Stimulated activated CD4-positive, alpha-beta T cell treated with anti-CD3 and anti-CD28 coated beads, Interleukin-1b, Interleukin-23, amount 100 ng/mL, for 48 hours (primary cell): ENCODE measurements at regions not wholly inside any gene's neighbourhood (a gene's known extent, or its start where the extent isn't known, plus 50 kb on each side); places are given as distances from the start of the nearest gene placed in this dataset.
"Not testable (repeated sequence)": the region's sequence is repeated elsewhere in the genome, so short reads cannot be mapped to it uniquely, and the experiment has no call there.

Source experiments
- DNase-seq: peaks from one replicate; pipeline ENCODE4 v3.0.0-alpha.2; 2020

DNA sequence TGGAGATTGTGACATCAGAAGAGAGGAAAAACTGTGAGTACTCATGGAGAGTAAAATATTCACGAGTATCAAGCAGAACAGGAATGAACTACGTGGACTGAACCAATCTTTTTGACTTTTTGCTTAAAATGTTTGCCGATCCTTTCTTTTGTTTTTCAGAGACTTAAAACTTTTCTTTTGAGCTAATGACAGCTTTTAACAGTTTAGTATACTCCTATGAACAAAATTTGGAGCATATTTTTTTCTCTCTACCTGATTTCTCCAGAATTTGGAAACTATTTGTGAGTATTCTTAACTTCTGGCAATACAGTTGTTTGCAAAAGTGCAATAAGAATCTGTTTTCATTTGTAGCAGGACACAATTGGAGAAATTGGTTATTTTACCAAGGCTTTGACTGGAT, 786.3 kb downstream of the SORCS1 start:
- no peak for DNase-seq

DNA sequence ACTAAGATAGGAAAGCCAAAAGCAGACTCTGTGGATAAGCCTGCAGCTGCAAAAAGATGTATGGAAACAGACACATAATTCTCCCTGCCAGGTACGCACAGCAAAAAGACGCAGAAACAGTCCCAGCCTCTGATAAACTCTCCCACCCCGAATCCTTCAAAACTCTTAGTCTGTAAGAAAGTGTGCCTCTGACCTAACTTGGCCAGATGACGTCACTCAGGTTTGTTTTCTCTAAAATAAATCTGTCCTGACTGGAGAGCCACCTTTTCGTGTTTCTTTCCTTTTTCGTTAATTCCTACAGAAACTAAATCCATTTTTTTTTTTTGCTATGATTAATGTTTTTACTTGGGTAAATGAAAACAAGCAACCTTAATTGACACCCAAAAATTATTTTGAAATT, 793.8 kb downstream of the SORCS1 start:
- DNase-seq, result no peak

DNA sequence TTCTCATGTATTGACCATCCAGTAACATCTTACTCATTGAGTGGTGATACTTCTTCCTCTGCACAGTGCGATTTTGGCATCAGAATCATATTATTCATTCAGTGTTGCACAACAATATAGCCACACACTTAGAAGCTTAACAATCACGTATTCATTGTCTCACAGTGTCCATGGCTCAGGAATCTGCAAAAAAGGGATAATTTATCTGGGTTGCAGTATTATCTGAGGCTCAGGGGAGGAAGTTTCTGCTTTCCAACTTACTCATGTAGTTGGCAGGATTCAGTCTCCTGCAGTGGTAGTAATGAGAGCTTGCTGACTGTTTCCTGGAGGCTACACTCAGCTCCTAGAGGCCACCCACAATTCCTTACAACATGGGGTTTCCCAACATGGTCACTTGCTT, 803.6 kb downstream of the SORCS1 start:
- no peak for DNase-seq

DNA sequence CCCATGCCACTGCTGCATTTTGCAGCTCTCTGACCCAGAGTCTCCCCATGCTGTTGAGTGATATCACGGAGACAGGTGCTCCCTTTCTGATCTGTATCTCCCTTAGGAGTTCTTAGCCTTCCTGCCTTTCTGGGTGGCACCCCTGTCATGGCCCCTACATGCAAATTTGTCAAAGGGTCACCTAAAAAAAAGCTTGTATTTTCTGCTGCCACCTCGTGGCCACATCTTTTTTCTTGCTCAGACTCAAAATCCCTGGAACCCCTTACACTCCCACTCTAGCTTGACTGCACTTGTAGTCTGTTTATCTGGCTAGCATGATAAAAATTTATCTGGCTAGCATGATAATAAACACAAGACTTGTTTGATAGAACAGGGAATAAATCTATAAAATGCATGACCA, 809.1 kb downstream of the SORCS1 start:
- DNase-seq, result no peak

DNA sequence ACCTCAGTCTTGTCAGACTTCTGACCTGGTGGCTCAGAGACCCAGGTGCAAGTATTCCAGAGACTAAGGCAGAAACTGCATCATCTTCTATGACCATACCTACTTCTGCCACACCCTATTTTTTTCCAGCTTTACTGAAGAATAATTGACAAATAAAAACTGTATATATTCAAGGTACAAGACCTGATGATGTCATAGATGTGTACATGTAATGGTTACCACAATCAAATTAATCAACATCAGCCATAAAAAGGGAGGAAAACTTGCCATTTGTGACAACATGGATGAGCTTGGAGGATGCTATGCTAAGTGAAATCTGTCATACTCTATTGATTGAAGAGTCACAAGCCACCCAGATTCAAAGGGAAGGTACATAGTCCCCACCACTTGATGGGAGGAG, 815.6 kb downstream of the SORCS1 start:
- DNase-seq, result no peak

DNA sequence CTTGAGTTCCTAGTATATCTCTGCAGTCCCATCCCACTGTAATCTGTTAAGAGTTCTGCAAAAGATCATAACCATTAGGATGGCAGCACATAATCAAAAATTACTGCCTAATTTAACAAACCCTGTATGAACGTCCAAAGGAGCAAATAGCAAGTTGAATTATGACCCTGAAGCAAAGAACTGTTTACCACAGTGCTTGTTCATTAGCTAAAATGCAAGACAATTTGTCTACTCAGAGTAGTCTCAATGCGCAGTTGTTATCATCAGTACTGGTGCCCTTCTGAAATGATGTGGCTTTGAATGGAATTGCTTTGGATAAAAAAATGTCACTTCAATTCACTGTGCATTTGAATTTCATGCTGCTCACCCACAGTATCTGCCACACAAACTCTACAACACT, 817.0 kb downstream of the SORCS1 start:
- no peak for DNase-seq

DNA sequence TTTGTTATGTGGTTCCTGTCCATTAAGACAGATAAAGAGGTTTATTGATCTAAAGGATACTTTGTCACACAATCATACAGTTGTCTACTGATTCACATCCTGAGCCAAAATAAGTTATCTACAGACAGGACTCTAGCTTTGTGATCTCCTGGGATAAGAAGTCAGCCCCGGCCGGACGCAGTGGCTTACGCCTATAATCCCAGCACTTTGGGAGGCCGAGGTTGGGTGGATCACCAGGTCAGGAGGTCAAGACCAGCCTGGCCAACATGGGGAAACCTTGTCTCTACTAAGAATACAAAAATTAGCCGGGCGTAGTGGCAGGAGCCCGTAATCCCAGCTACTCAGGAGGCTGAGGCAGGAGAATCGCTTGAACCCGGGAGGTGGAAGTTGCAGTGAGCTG, 821.0 kb downstream of the SORCS1 start:
- DNase-seq, result not testable (repeated sequence)

DNA sequence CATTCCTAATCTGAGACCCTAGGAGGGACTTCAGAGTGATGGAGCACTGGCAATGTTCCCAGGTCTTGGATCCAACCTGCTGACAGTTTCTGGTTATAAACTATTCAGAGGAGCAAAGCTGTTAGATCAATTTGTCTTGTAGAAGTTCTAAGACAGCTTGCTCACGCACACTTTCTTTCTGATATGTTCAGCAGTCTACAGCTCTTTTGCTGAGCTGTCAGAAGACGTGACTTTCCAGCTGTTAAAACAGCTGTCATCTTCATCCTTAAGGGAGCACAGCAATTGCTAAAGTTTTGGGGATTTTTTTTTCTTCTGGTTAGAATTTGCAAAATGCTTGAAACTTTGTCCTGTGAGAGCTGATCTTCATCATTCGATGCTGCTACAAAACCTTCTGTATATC, 823.1 kb downstream of the SORCS1 start:
- no peak for DNase-seq

DNA sequence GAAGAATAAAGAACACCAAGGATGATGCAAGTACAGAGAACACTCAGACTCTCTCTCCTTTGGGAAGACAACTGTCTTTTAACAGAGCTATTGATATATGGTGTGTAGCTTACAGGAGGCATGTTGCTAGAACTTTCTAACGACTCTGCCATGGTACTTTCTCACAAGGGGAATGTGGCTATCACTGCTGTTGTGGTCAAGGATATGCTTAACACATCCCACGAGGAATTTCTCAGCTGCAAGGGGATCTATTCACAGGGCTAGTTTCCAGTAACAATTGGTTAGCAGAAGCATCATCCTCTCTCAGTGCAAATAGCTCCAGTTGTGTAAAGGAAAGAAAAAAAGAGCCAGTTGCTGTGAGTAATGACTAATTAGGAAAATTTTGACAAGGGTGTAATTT, 826.0 kb downstream of the SORCS1 start:
- DNase-seq, result no peak

DNA sequence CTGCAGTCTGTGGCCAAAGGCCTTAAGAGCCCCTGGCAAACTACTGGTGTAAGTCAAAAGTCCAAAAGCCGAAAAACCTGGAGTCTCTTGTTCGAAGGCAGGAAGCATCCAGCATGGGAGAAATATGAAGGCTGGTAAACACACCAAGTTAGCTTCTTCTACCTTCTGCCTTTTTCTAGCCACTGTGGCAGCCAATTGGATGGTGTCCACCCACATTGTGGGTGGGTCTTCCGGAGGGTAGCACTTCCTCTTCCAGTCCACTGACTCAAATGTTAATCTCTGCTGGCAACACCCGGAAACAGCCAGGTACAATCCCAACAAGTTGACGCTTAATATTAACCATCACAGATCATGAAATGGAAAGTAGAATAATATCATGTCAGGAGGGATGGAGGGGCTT, 827.6 kb downstream of the SORCS1 start:
- no peak for DNase-seq

DNA sequence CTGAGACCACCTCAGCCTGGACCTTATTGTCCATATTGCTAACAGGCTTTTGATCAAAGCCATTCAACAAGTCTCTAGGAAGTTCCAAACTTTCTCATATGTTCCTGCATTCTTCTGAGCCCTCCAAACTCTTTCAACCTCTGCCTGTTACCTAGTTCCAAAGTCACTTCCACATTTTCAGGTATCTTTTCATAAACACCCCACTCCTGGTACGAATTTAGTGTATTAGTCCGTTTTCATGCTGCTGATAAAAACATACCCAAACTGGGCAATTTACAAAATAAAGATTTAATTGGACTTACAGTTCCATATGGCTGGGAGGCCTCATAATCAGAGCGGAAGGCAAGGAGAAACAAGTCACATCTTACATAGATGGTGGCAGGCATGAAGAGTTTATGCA, 836.8 kb downstream of the SORCS1 start:
- no peak for DNase-seq

DNA sequence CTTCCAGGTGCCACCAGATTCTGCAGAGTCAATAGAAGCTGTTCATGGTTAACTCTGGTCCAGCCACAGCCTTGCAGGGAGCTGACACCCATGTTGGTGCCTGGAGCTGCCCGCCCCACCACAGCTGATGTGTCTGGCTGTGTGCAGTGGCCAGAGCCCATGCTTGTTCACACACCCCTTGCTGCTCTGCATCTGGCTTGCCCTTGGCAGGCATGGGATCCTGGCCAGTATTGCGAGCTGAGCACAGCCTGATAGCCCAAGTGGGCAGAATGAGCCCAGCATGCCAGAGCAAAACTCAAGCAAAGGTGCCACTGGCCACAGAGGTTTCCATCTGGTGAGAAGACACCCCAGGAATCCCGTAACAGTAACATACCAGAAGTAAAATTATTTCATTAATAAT, 843.6 kb downstream of the SORCS1 start:
- DNase-seq, result no peak

DNA sequence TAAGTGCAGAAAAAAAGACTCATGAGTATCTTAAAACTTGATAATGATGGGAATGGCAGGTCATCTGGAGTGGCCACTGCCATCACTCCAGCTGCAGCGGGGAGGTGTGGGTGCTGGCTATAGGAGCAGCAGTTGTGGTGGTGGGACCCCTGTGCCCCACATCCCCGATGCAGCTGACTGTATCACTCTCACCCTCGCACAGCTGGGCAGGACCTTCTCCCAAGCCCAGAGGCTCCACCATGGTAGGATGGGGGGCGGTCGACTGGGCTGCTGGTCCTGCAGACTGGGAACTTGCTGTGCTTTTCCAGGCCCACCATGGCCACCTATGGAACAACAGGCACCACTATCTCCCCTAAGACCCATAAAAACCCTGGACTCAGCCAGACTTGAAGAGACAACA, 844.4 kb downstream of the SORCS1 start:
- DNase-seq, result no peak

DNA sequence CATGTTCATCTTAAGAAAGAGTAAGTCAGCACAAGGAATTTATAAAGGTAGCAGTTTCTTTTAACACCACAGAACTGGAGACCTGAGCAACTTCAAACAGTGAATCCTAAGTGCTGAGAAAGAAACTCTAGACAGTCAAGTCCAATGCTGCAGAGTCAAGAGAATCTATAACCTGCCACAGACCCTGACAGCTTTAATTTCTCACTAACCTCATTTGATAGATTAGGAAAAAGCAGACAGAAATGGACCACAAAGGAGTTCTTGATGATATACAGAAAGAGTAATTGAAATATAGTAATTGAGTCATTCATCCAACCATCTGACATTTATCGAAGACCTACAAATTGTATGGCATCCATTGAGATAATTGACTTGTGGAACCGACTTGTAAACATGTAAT, 847.0 kb downstream of the SORCS1 start:
- DNase-seq, result no peak

DNA sequence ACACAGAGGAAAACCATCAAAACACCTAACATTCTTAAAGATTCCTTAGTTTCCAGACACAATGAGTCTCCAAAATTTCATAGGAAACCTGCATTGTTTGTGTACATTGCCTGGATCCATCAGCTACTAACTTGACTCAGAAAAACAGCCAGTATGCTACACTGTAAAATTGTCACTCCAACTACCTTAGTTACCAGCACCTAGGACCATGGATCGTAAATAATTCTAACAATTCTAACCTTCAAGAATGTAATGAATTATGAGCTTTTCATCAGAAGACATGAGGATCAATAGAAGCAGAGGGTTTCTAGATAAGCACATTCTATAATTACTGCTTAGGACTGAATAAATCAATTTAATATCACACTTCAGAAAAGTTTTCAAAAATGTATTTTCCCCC, 851.5 kb downstream of the SORCS1 start:
- no peak for DNase-seq

DNA sequence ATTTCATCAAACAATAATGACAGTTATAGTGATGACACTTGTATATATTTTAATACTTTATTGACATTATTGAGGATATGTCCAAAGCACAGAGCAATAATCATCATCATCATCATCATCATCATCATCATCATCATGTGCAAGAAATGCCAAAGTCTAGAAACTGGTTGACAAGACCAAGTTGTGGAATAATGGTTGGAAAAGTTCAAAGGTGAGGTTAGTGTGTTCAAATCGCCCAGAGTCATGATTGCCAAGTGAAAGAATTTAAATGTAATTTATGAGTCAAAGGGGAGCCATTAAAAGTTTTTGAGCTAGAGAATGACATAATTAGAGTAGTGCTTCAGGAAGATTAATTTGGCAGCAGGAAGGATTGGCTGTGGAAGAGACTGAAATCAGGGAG, 852.4 kb downstream of the SORCS1 start:
- DNase-seq, result no peak

DNA sequence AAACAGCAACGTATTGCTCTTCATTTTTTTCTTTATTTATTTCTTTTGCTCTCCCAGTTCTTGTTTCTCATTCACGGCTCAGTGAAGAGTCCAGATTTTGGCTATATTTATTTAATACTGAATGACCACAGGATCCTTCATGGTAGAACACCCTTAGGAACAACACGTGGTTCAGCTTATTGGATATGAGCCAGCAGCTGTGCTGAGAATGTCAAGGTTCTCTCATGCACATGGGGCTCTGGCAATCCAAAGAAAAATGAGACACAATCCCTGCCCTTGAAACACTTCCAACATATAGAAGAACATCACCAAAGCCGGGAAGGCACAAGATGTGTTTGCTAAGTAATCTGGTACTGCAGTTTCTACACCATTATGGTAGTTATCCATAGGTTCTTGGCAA, 852.9 kb downstream of the SORCS1 start:
- no peak for DNase-seq

DNA sequence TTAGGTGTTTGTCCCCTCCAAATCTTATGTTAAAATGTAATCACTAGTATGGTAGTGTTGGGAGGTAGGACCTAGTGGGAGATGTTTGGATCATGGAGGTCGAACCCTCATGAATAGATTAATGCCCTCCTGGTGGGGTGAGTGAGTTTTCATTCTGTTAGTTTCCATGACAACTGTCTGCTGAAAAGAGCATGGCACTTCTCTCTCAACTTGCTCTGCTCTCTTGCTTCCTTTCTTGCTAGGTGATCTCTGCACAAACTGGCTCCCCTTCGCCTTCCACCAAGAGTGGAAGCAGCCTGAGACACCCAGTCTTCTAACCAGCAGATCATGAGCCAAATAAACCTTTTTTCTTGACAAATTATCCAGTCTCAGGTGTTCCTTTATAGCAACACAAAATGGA, 853.9 kb downstream of the SORCS1 start:
- DNase-seq, result no peak

DNA sequence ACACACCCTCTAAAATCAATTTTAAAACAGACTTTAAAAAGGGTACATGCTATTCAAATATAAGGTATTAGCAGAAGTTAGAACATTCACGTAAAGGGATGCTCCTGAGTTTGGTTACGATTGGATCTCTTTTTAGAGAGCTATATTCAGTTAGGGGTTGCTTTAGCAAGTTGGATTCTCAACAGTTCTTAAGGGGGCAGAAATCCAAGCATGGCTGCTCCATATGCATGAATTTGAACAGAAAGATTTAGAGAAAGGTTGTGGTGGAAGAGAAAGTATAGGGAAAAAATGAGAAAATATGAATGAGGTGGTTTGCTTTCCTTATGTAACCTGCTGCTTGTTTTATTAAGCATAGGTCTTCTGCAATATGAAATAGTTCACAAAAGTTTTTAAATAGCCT, 855.1 kb downstream of the SORCS1 start:
- no peak for DNase-seq

DNA sequence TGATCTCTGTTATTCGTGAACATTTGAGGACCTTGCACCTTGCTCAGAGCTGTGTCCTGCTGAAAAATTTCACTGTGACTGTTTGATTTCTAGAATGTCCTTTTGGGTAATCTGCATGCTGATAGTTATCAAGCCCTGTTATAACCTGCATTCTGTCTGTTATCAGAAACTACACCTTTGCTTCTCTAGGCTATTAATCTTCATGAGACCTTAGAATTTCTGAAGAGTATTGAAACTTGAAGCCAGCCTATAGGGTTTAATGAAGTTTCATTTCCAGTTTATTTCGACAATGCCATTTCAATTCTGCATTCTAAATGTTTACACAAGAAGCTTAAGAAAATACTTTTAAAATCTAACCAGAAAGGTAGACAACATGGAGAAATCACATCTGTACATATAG, 856.2 kb downstream of the SORCS1 start:
- DNase-seq, result no peak

DNA sequence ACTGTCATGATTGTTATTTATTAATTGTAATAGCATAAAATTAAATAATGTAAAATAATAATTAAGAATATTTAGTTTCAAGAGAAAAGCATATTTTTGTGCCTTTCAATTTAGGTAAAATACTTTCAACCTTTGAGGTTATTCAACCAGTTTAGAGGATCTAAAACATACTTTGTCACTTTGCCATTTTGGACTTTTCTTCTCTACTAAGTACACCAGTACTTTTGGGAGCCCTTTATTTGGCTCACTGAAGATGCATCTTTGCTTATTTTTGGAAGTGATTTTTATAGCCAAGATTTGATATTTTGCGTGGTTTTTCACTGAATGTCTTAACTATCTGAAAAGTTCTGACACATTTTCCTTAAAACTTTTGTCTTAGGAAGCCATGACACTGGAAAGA, 860.5 kb downstream of the SORCS1 start:
- DNase-seq, result no peak

DNA sequence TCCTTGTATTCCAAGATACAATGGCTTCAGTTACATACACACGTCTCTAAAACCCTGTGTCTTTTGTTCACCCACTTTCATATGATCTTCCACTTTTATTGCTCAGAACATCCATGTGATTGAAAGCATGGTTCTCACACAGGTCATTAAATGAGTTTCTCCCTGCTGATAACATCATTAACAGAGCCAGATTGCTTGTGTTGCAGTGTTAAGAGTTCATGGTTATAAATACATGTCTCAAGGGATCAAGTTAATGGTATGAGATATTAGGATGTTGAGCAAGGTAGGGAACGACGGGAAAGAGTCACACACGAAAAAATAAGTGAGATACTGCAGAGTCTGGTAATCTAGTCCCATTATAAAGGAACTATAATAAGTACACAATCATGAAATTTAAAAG, 861.5 kb downstream of the SORCS1 start:
- no peak for DNase-seq

DNA sequence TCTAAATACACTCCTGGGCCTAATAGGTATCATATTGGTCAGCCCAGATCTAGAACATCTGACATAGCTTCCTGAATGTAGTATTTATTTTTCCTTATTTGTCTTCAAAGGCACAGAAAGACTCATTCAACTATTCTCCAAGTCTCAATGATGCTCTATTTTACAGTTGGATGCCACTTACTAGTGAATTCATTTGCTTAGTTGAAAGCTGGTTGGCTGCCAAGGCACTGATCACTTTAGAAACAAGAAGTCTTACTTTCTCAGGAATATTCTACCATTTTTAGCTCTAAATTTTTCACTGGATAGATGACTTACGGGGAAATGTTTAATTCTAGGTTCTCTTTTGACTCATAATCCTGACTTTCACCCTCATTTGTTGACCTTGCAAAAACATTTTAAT, 863.4 kb downstream of the SORCS1 start:
- no peak for DNase-seq

DNA sequence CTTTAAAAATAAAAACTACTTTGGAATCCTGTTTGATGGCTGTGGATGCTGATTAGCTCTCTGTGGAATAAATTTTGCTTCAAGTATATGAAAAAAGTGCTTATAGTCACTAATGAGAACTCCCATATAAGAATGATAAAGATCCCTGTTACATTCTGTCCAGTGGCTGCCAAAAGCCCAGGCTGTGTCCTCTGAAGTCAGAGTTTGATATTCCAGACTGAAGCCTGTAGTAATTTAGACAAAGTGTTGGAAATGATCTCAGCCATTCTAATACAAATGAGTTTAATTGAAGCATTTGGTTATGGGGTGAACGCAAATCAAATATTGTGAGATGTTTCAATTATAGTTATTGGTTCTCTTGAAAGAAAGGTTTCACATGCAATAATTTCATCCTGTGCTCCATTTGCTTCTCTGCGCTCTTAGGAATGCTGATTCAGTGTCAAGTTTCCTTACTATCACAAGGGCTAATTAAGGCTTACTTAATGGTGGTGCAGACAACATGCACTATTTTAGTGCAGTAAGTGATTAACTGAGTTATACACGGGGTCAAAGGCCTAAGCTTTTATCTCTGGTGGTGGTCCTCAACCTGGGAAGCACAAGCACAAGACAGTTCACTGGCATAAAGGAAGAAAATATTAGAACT, 867.6 kb downstream of the SORCS1 start:
- DNase-seq, result no peak

DNA sequence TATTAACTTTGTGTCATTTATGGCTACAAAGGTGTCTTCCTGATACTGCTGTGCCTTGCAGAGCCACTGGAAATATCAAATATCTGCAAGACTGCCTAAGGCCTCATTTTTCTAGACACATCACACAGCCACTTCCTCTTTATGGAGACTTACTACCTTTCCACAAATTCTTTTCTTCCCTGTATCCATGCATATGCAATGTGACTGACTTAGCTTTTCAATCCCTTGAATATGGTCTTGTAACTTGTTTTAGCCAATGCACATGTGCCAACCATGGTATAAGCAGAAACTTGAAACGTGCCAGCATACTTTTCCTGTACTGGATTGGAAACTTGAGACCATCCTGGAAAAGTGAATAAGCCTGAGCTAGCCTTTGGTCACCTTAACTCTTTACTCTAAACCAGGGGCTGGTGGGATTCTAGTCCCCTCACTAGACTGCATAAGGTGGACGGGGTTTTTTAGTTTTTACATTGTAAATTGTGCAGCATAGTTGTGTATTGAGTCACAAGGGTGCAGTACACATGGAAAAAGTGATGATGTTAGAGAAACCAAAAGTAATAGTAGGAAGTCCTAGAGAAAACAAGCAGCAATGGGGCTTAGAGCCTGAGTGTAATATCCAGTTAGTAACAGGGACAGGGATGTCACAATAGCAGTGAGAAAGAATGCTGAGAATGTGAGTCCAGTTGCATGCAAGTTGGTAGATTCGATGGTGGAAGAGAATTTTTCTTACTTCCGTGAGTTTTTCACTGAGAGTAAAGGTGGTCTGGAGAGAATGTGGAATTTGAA, 879.5 kb downstream of the SORCS1 start:
- DNase-seq, result no peak
